PFSK-1 (cell line): ENCODE measurements at regions not wholly inside any gene's neighbourhood (a gene's known extent, or its start where the extent isn't known, plus 50 kb on each side); places are given as distances from the start of the nearest gene placed in this dataset.

Source experiments
- FOXP2 ChIP-seq: optimal IDR thresholded peaks from 2 replicates; pipeline ENCODE3; 2011; ENCODE audit warnings: borderline replicate concordance, control low read depth, inconsistent platforms; ENCODE audit not compliant: insufficient read depth; ENCODE audit errors: extremely low read length, extremely low read depth
- POLR2AphosphoS5 ChIP-seq: IDR thresholded peaks from 2 replicates; pipeline ENCODE4 v1.6.1; 2012; ENCODE audit warnings: low read depth, mild to moderate bottlenecking, control low read depth, low read length, moderate library complexity
- SIN3A ChIP-seq: IDR thresholded peaks from 2 replicates; pipeline ENCODE4 v1.6.1; 2012; ENCODE audit warnings: mild to moderate bottlenecking, low read length, moderate library complexity, borderline replicate concordance; ENCODE audit not compliant: insufficient read depth
- TAF1 ChIP-seq: IDR thresholded peaks from 2 replicates; pipeline ENCODE4 v1.6.1; 2012; ENCODE audit warnings: low read length, control low read depth, borderline replicate concordance; ENCODE audit not compliant: insufficient read depth
- TF ChIP-seq, protein P1 (sequence below), 2 experiments: IDR thresholded peaks; 2 replicates each; pipeline versions ENCODE4 v1.6.1 to v1.8.0; 2011 to 2012; ENCODE audit warnings: low read depth in 2 of 2, low read length in 2 of 2, control low read depth in 1 of 2, inconsistent platforms in 1 of 2, mild to moderate bottlenecking in 1 of 2, moderate library complexity in 1 of 2; ENCODE audit not compliant: insufficient read depth in 1 of 2

DNA sequence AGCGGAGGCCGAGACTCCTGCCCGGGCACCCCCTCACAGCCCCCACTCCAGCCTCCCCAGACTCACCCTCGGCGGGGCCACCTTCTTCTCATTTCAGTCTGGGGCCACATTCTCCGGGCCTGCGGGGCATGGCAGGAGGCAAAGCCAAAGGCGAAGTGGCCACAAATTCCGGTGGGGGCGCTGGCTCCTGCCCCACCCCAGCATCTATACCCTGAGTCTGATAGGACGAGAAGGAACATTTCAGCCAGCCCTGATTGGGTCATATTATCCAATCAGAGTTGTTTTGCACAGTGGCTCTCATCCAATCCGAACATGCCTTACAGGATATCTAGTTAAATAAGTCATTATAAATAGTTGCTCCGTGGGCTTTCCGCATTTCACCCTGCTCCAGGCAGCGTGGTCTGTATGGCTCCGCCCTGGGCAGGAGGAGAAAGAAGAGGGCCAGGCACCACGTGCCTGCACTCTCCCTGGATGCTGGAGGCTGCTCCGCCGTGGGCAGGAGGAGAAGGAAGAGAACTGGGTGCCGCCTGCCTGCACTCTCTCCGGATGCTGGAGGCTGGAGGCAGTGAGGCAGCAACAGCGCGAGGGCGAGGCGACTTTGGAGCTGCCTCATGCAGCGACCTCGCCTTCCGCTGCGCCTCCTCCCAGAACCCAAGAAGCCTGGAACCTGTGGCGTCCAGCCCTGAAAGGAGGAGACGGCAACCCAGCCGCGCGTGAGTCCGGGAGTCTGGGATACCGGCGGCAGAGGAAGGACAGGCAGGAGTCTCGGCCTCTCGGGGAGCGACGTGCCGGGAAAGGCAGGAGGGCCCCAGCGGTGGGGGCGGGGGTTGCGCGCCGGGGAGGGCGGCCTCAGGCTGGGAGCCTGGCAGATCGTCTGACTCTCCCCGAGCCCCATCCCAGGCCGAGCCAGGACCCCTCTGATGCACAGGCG is 162.9 kb downstream of the ZNF33B start:
- peak; percentile 5 for TF ChIP-seq FOXP2
- TF ChIP-seq POLR2AphosphoS5 = peak; percentile 89
- peak; percentile 85; the same call in 1 of the 2 replicates for TF ChIP-seq TAF1
- TF ChIP-seq, protein P1, sequence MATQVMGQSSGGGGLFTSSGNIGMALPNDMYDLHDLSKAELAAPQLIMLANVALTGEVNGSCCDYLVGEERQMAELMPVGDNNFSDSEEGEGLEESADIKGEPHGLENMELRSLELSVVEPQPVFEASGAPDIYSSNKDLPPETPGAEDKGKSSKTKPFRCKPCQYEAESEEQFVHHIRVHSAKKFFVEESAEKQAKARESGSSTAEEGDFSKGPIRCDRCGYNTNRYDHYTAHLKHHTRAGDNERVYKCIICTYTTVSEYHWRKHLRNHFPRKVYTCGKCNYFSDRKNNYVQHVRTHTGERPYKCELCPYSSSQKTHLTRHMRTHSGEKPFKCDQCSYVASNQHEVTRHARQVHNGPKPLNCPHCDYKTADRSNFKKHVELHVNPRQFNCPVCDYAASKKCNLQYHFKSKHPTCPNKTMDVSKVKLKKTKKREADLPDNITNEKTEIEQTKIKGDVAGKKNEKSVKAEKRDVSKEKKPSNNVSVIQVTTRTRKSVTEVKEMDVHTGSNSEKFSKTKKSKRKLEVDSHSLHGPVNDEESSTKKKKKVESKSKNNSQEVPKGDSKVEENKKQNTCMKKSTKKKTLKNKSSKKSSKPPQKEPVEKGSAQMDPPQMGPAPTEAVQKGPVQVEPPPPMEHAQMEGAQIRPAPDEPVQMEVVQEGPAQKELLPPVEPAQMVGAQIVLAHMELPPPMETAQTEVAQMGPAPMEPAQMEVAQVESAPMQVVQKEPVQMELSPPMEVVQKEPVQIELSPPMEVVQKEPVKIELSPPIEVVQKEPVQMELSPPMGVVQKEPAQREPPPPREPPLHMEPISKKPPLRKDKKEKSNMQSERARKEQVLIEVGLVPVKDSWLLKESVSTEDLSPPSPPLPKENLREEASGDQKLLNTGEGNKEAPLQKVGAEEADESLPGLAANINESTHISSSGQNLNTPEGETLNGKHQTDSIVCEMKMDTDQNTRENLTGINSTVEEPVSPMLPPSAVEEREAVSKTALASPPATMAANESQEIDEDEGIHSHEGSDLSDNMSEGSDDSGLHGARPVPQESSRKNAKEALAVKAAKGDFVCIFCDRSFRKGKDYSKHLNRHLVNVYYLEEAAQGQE (IDR thresholded peaks at IDR 0.05; ENCODE audit: insufficient read depth in 1 of 2, low read depth in 2 of 2, low read length in 2 of 2) = no peak
- peak; percentile 21; the same call in 1 of the 2 replicates for TF ChIP-seq SIN3A

DNA sequence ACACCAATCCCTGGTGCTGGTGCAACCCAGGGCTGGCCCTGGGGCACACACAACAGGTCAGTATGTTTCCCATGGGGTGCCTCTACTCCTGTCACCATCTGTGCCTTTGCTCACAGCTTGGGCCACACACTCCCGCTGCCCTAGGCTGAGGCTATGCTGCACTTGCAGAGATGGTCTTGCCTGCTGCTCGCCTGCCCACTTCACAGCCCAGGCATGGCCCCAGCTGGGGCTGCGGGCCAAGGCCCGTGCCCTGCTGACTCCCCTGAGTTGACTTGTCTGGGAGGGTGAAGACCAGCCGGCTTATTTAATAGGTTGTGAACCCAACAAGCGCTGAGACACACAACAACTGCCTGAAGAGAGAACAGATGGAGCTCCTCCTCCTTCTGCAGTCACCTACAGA is 184.1 kb downstream of the ZNF33B start:
- no peak for TF ChIP-seq TAF1

DNA sequence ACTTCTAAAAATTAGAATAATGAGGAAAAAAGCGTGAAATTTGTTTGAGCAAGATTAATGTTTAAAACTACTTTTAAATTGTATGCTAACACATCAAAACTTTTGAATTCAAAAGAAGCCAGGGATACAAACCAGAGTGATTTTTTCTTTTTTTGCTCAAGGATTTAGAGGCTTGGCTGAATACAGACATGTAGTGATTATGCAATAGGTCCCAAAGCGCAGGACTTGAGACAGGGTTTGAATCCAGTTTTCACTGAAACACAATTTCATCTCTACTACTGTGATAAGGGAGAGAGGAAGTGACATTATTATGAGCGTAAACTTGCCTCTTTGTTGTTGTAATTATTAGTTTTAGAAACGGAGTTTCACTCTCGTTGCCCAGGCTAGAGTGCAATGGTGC is 207.3 kb downstream of the ZNF33B start:
- TF ChIP-seq TAF1 = no peak
- TF ChIP-seq POLR2AphosphoS5 = no peak
- no peak for TF ChIP-seq SIN3A
- no peak for TF ChIP-seq FOXP2
- TF ChIP-seq, protein P1 (IDR thresholded peaks at IDR 0.05; ENCODE audit: insufficient read depth in 1 of 2, low read depth in 2 of 2, low read length in 2 of 2) = no peak

DNA sequence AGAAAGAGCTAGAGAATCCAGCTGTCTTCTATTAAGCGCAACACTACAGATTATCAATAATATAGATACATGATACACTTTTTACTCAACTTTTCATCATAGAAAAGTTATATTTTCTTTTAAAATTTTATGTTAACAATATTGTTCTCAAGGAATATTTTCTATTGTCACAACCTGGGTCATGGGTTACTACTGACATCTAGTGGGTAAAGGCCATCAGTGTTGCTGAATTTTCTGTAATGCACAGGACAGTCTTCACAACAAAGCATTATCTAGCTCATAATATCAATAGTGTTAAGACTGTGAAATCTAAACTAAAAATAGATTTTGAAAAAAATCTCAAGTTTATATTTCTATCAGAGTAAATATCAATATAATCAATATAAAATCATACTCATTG is 209.8 kb downstream of the ZNF33B start:
- TF ChIP-seq, protein P1 (IDR thresholded peaks at IDR 0.05; ENCODE audit: insufficient read depth in 1 of 2, low read depth in 2 of 2, low read length in 2 of 2) = no peak
- no peak for TF ChIP-seq TAF1
- TF ChIP-seq FOXP2 = no peak
- no peak for TF ChIP-seq POLR2AphosphoS5
- no peak for TF ChIP-seq SIN3A

DNA sequence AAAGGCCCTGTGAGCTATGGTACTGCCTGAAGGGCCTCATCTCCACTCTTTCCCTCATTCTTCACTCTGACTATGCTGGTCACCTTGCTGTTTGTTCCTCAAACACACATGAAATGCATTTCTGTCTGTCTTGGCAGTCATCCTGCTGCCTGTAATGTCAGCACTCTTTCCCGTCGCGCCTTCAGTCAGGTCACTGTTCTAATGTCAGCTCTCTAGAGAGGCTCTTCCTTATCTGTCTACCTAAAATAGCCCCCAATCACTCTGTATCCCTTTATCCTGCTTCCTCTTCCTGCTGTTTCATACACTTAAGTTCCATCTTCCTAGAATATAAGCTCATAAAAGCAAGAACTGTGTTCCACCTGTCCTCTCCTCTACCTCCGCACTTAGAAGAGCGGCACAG is 215.5 kb downstream of the ZNF33B start:
- TF ChIP-seq TAF1 = no peak
- no peak for TF ChIP-seq POLR2AphosphoS5
- TF ChIP-seq SIN3A = no peak
- TF ChIP-seq, protein P1 (IDR thresholded peaks at IDR 0.05; ENCODE audit: insufficient read depth in 1 of 2, low read depth in 2 of 2, low read length in 2 of 2) = no peak
- no peak for TF ChIP-seq FOXP2
